Esophagus muscularis mucosa (tissue), 4 donors: ENCODE measurements at regions not wholly inside any gene's neighbourhood (a gene's known extent, or its start where the extent isn't known, plus 50 kb on each side); places are given as distances from the start of the nearest gene placed in this dataset.

ENCODE experiments used
- DNase-seq: peaks from one replicate; pipeline ENCODE4 v3.0.0-alpha.2; 2017; ENCODE audit errors: extremely low spot score
- H3K27ac ChIP-seq, 4 donors: fragments of 200-600 bp; sonication (generic); replicated peaks in 1 of 4; 1 replicate in 3 of 4; 2 replicates in 1 of 4; pipeline ENCODE4 v1.5.1; 2016 to 2019; ENCODE audit warnings: mild to moderate bottlenecking in 1 of 4
- H3K27me3 ChIP-seq, 4 donors: fragments of 200-600 bp; sonication (generic); one replicate each; pipeline versions ENCODE4 v1.5.1 to v1.6.0; 2016 to 2019
- H3K36me3 ChIP-seq, 4 donors: fragments of 200-600 bp; sonication (generic); one replicate each; pipeline ENCODE4 v1.5.1; 2016 to 2019
- H3K4me1 ChIP-seq, 4 donors: fragments of 200-600 bp; sonication (generic); one replicate each; pipeline ENCODE4 v1.5.1; 2016 to 2019
- H3K4me3 ChIP-seq, 4 donors: fragments of 200-600 bp; sonication (generic); 1 replicate in 2 of 4; 2 replicates in 2 of 4; pipeline ENCODE4 v1.5.1; 2016 to 2019; ENCODE audit warnings: mild to moderate bottlenecking in 4 of 4, moderate library complexity in 1 of 4
- H3K9me3 ChIP-seq, 4 donors: fragments of 200-600 bp; sonication (generic); 1 replicate in 3 of 4; 2 replicates in 1 of 4; pipeline ENCODE4 v1.5.1; 2016 to 2019
- CTCF ChIP-seq, 3 experiments: fragments of 200-600 bp in 2 of 3; fragments of 450-650 bp in 1 of 3; sonication (generic) in 2 of 3; IDR thresholded peaks; one replicate each; pipeline ENCODE4 v1.5.1; 2017 to 2019; ENCODE audit warnings: antibody characterized with exemption in 3 of 3, mild to moderate bottlenecking in 2 of 3, moderate library complexity in 1 of 3
- EP300 ChIP-seq: sonication (generic); formaldehyde crosslinking; IDR thresholded peaks from one replicate; pipeline ENCODE4 v1.6.1; 2017; ENCODE audit warnings: antibody characterized with exemption
- POLR2A ChIP-seq: fragments of 450-650 bp; IDR thresholded peaks from one replicate; pipeline ENCODE4 v1.6.1; 2017; ENCODE audit warnings: antibody characterized with exemption, moderate library complexity, mild to moderate bottlenecking, low read depth
- POLR2AphosphoS5 ChIP-seq, 2 donors: sonication (generic); formaldehyde crosslinking; IDR thresholded peaks; one replicate each; pipeline ENCODE4 v1.6.1; 2017; ENCODE audit warnings: antibody characterized with exemption in 2 of 2
- WGBS: methylation state at CpG from one replicate; pipeline ENCODE4 v1.1.5; 2018; 5-methylcytosine and 5-hydroxymethylcytosine counted together
- intact Hi-C: fragments of 100-400 bp; cut with DNase I; formaldehyde crosslinking; loops from one replicate; pipeline ENCODE4 v1.15.1; 2023

GRCh38 chr1:115227346-115228082 is 110.5 kb downstream of the NGF start:
- WGBS, result 90% methylated on average over 8 of the region's 8 CpGs
- H3K27ac ChIP-seq, result no peak overlapping the region

GRCh38 chr1:115225993-115226685 is 111.9 kb downstream of the NGF start:
- no peaks in the 10 kb centered on the region for H3K4me1 ChIP-seq
- no peak overlapping the region for H3K4me3 ChIP-seq
- no peaks in the 10 kb centered on the region for H3K36me3 ChIP-seq
- intact Hi-C loops, result no loop called here
- no peak overlapping the region for H3K27ac ChIP-seq
- DNase-seq, result no peak
- 94% methylated on average over 11 of the region's 11 CpGs for WGBS
- TF ChIP-seq POLR2A, result no peak
- TF ChIP-seq POLR2AphosphoS5 (IDR thresholded peaks at IDR 0.05), result no peak
- TF ChIP-seq EP300, result no peak
- TF ChIP-seq CTCF (IDR thresholded peaks at IDR 0.05), result no peak
- no peaks in the 10 kb centered on the region for H3K27me3 ChIP-seq
- no peaks in the 10 kb centered on the region for H3K9me3 ChIP-seq

More at GRCh38 chr1:115227346-115228082, 110.5 kb downstream of the NGF start:
- Histone ChIP-seq H3K4me3 (no peak overlapping the region), H3K4me1 (no peaks in the 10 kb centered on the region), H3K36me3 (no peaks in the 10 kb centered on the region), H3K27me3 (no peaks in the 10 kb centered on the region), H3K9me3 (no peaks in the 10 kb centered on the region)
- DNase-seq, result no peak
- intact Hi-C loops, result no loop called here
- TF ChIP-seq CTCF (IDR thresholded peaks at IDR 0.05), result no peak
- no peak for TF ChIP-seq POLR2AphosphoS5 (IDR thresholded peaks at IDR 0.05)
- no peak for TF ChIP-seq POLR2A
- no peak for TF ChIP-seq EP300

- DNase-seq, result no peak
- H3K9me3 ChIP-seq, result no peaks in the 10 kb centered on the region
- H3K27ac ChIP-seq, result no peak overlapping the region
- no peaks in the 10 kb centered on the region for H3K27me3 ChIP-seq
- WGBS, result 98% methylated on average over 2 of the region's 2 CpGs
- no peak for TF ChIP-seq EP300
- TF ChIP-seq CTCF (IDR thresholded peaks at IDR 0.05), result no peak
- no peak for TF ChIP-seq POLR2A
- TF ChIP-seq POLR2AphosphoS5 (IDR thresholded peaks at IDR 0.05), result no peak
- H3K36me3 ChIP-seq, result no peaks in the 10 kb centered on the region
- H3K4me1 ChIP-seq, result no peaks in the 10 kb centered on the region
- intact Hi-C loops, result no loop called here
- H3K4me3 ChIP-seq, result no peak overlapping the region
Observed at GRCh38 chr1:115224636-115225035, 113.4 kb downstream of the NGF start.

- intact Hi-C loops, result no loop called here
- 88% methylated on average over 3 of the region's 3 CpGs for WGBS
Observed at GRCh38 chr1:115222616-115223402, 115.2 kb downstream of the NGF start.

More at GRCh38 chr1:115222616-115223402, 115.2 kb downstream of the NGF start:
- H3K4me3 ChIP-seq, result no peak overlapping the region
- no peaks in the 10 kb centered on the region for H3K9me3 ChIP-seq
- no peak for DNase-seq
- no peaks in the 10 kb centered on the region for H3K4me1 ChIP-seq
- no peaks in the 10 kb centered on the region for H3K27me3 ChIP-seq
- H3K27ac ChIP-seq, result no peak overlapping the region
- no peaks in the 10 kb centered on the region for H3K36me3 ChIP-seq
- no peak for TF ChIP-seq POLR2AphosphoS5 (IDR thresholded peaks at IDR 0.05)
- no peak for TF ChIP-seq EP300
- no peak for TF ChIP-seq CTCF (IDR thresholded peaks at IDR 0.05)
- TF ChIP-seq POLR2A, result no peak
